ENCODE measurements at regions not wholly inside any gene's neighbourhood (a gene's known extent, or its start where the extent isn't known, plus 50 kb on each side); places are given as distances from the start of the nearest gene placed in this dataset.

- TF ChIP-seq CTCF (IDR thresholded peaks at IDR 0.05), result no peak
- no peak for TF ChIP-seq POLR2A (IDR thresholded peaks at IDR 0.05)
Measured at GRCh38 chr20:48528346-48528745, 299.5 kb downstream of the PREX1 start.
